H1 (cell line): ENCODE measurements at regions not wholly inside any gene's neighbourhood (a gene's known extent, or its start where the extent isn't known, plus 50 kb on each side); places are given as distances from the start of the nearest gene placed in this dataset.

Source experiments
- BACH1 ChIP-seq: IDR thresholded peaks from 2 replicates; pipeline ENCODE4 v1.6.1; 2012; ENCODE audit warnings: low read length, improper control_type of control experiment
- CHD2 ChIP-seq: IDR thresholded peaks from 2 replicates; pipeline ENCODE4 v1.6.1; 2012; ENCODE audit warnings: low read length, improper control_type of control experiment
- CTCF ChIP-seq, 3 experiments: IDR thresholded peaks; 1 replicate in 2 of 3; 2 replicates in 1 of 3; pipeline versions ENCODE4 v1.5.1 to v1.6.1; 2011; ENCODE audit warnings: low read length in 3 of 3, mild to moderate bottlenecking in 3 of 3, inconsistent platforms in 2 of 3, low read depth in 1 of 3, moderate library complexity in 1 of 3; ENCODE audit not compliant: insufficient read depth in 1 of 3; ENCODE audit errors: control extremely low read depth in 1 of 3
- TEAD4 ChIP-seq: IDR thresholded peaks from 2 replicates; pipeline ENCODE4 v1.6.1; 2012; ENCODE audit warnings: low read depth, low read length, inconsistent platforms, mixed read lengths
- USF2 ChIP-seq: IDR thresholded peaks from 2 replicates; pipeline ENCODE4 v1.6.1; 2011; ENCODE audit warnings: low read length, improper control_type of control experiment
- TF ChIP-seq, protein P1 (sequence below): IDR thresholded peaks from 2 replicates; pipeline ENCODE4 v1.6.1; 2012; ENCODE audit warnings: inconsistent platforms

DNA sequence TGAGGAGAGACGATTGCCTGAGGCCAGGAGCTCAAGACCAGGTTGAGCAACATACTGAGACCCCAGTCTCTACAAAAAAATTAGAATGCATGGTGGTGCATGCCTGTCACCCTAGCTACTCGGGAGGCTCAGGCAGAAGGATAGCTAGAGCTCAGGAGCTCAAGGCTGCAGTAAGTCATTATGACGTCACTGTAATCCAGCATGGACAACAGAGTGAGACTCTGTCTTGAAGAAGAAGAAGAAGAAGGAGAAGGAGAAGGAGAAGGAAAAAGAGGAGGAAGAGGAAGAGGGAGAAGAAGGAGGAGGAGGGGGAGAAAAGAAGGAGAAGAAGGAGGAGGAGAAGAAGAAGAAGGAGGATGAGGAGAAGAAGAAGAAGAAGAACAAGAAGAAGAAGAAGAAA lies 519.1 kb downstream of the CDH9 start:
- TF ChIP-seq CTCF (IDR thresholded peaks at IDR 0.05; ENCODE audit: control extremely low read depth in 1 of 3, insufficient read depth in 1 of 3, low read depth in 1 of 3, low read length in 3 of 3) (no peak), TEAD4 (no peak), BACH1 (no peak), USF2 (no peak), CHD2 (no peak)
- TF ChIP-seq, protein P1, sequence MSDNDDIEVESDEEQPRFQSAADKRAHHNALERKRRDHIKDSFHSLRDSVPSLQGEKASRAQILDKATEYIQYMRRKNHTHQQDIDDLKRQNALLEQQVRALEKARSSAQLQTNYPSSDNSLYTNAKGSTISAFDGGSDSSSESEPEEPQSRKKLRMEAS, result no peak
